NB4 (cell line): ENCODE measurements at regions not wholly inside any gene's neighbourhood (a gene's known extent, or its start where the extent isn't known, plus 50 kb on each side); places are given as distances from the start of the nearest gene placed in this dataset.
"Not testable (repeated sequence)": the region's sequence is repeated elsewhere in the genome, so short reads cannot be mapped to it uniquely, and the experiment has no call there.

ENCODE experiments used
- DNase-seq: peaks from one replicate; pipeline ENCODE4 v3.0.0; 2010; ENCODE audit warnings: low read depth
- H3K4me3 ChIP-seq: one replicate; pipeline ENCODE4 v1.5.1; 2011; ENCODE audit warnings: mild to moderate bottlenecking, low read depth, low read length, moderate library complexity
- CTCF ChIP-seq: IDR thresholded peaks from one replicate; pipeline ENCODE4 v1.5.1; 2012; ENCODE audit warnings: low read depth, low read length
- MAX ChIP-seq: IDR thresholded peaks from 2 replicates; pipeline ENCODE4 v1.6.1; 2011; ENCODE audit warnings: low read depth, low read length
- MYC ChIP-seq: IDR thresholded peaks from 2 replicates; pipeline ENCODE4 v1.6.1; 2011; ENCODE audit warnings: low read depth, low read length
- POLR2A ChIP-seq: IDR thresholded peaks from 2 replicates; pipeline ENCODE4 v1.6.1; 2011; ENCODE audit warnings: mild to moderate bottlenecking; ENCODE audit not compliant: insufficient read length; ENCODE audit errors: extremely low read depth

- DNase-seq, H3K4me3 ChIP-seq: not testable (repeated sequence)
These were observed 174.8 kb downstream of the COL12A1 start for GRCh38 chr6:75031102-75031501.

GRCh38 chr6:75029333-75029732 lies 176.5 kb downstream of the COL12A1 start:
- no peak for TF ChIP-seq POLR2A
- TF ChIP-seq MAX: no peak
- TF ChIP-seq MYC: no peak
- TF ChIP-seq CTCF: no peak

GRCh38 chr6:75025371-75025770 lies 180.5 kb downstream of the COL12A1 start:
- DNase-seq: no peak
- no peak overlapping the region for H3K4me3 ChIP-seq
- TF ChIP-seq MYC (no peak), MAX (no peak), POLR2A (no peak), CTCF (no peak)

More at GRCh38 chr6:75029333-75029732, 176.5 kb downstream of the COL12A1 start:
- DNase-seq: no peak
- no peak overlapping the region for H3K4me3 ChIP-seq

GRCh38 chr6:75024828-75025227 lies 181.0 kb downstream of the COL12A1 start:
- no peak overlapping the region for H3K4me3 ChIP-seq
- no peak for DNase-seq
- TF ChIP-seq POLR2A (no peak), CTCF (no peak), MAX (no peak), MYC (no peak)

GRCh38 chr6:75023634-75024033 lies 182.2 kb downstream of the COL12A1 start:
- DNase-seq: no peak
- TF ChIP-seq MAX: no peak
- H3K4me3 ChIP-seq: no peak overlapping the region

- no peak for DNase-seq
- H3K4me3 ChIP-seq: no peak overlapping the region
- TF ChIP-seq MYC (no peak), POLR2A (no peak), MAX (no peak), CTCF (no peak)
These were observed 184.9 kb downstream of the COL12A1 start for GRCh38 chr6:75020971-75021370.

GRCh38 chr6:75020376-75020775 lies 185.5 kb downstream of the COL12A1 start:
- no peak overlapping the region for H3K4me3 ChIP-seq
- TF ChIP-seq POLR2A: no peak
- no peak for TF ChIP-seq MYC
- no peak for TF ChIP-seq CTCF
- no peak for DNase-seq
